Right renal pelvis (tissue), 4 donors: ENCODE measurements at regions not wholly inside any gene's neighbourhood (a gene's known extent, or its start where the extent isn't known, plus 50 kb on each side); places are given as distances from the start of the nearest gene placed in this dataset.
"Not testable (repeated sequence)": the region's sequence is repeated elsewhere in the genome, so short reads cannot be mapped to it uniquely, and the experiment has no call there.

Source experiments
- DNase-seq, 4 donors: peaks; one replicate each; pipeline ENCODE4 v3.0.0-alpha.2; 2013; ENCODE audit warnings: low read depth in 4 of 4, low spot score in 3 of 4, missing footprints in 1 of 4

GRCh38 chr13:98075048-98075447 is 67.8 kb upstream of the FARP1 start:
- no peak for DNase-seq

GRCh38 chr13:98076309-98076708 is 66.6 kb upstream of the FARP1 start:
- DNase-seq = not testable (repeated sequence)

- DNase-seq = no peak
Measured at GRCh38 chr13:98080280-98080679, 62.6 kb upstream of the FARP1 start.

- DNase-seq = peak in 2 of 4 donors; percentile 20 to 31
Measured at GRCh38 chr13:98083507-98083906, 59.4 kb upstream of the FARP1 start.

GRCh38 chr13:98083936-98084335 is 59.0 kb upstream of the FARP1 start:
- DNase-seq = no peak

- no peak for DNase-seq
Measured at GRCh38 chr13:98089246-98089645, 53.6 kb upstream of the FARP1 start.

GRCh38 chr13:98092888-98093287 is 50.0 kb upstream of the FARP1 start:
- no peak for DNase-seq
